ENCODE measurements at regions not wholly inside any gene's neighbourhood (a gene's known extent, or its start where the extent isn't known, plus 50 kb on each side); places are given as distances from the start of the nearest gene placed in this dataset.

GRCh38 chr2:62408241-62408677 lies 97.7 kb downstream of the TMEM17 start:
- TF ChIP-seq EZH2 (IDR thresholded peaks at IDR 0.05; ENCODE audit: insufficient read depth, low read length) = no peak
- TF ChIP-seq CTCF (IDR thresholded peaks at IDR 0.05; ENCODE audit: insufficient read depth, low read depth, low read length) = no peak
- H3K4me2 ChIP-seq (ENCODE audit: low read length) = no peak overlapping the region
- peaks cover 3% of the 10 kb centered on the region for H3K27me3 ChIP-seq (ENCODE audit: insufficient read depth, low read length)
- no peaks in the 10 kb centered on the region for H3K36me3 ChIP-seq (ENCODE audit: insufficient read depth, low read length)
- DNase-seq (ENCODE audit: low read depth) (no peak), FAIRE-seq (no peak)
- H3K4me1 ChIP-seq (ENCODE audit: insufficient read depth, low read length) = peaks cover 12% of the 10 kb centered on the region
- Mint-ChIP-seq H3K27me3 (ENCODE audit: low read depth, unreplicated experiment) (peaks cover 11% of the 10 kb centered on the region), H3K27ac (ENCODE audit: unreplicated experiment) (no peak overlapping the region), H3K4me3 (ENCODE audit: unreplicated experiment) (no peak overlapping the region), H3K9me3 (ENCODE audit: unreplicated experiment) (peaks cover 2% of the 10 kb centered on the region), H3K4me1 (ENCODE audit: low read depth, unreplicated experiment) (peaks cover 13% of the 10 kb centered on the region), H3K36me3 (ENCODE audit: low read depth, unreplicated experiment) (peaks cover 3% of the 10 kb centered on the region)
- H2AFZ ChIP-seq (ENCODE audit: low read depth, low read length) = no peak overlapping the region
- H3K4me3 ChIP-seq (ENCODE audit: insufficient read depth, low read depth, low read length) = no peak overlapping the region
- H3K9me3 ChIP-seq (ENCODE audit: insufficient read depth, low read depth, low read length) = no peaks in the 10 kb centered on the region
- no peak overlapping the region for H3K9ac ChIP-seq (ENCODE audit: low read length)
- no peak overlapping the region for H3K27ac ChIP-seq (ENCODE audit: low read depth, low read length)
- H3K79me2 ChIP-seq (ENCODE audit: insufficient read depth, low read length) = no peaks in the 10 kb centered on the region
- H4K20me1 ChIP-seq (ENCODE audit: insufficient read depth, low read length) = no peaks in the 10 kb centered on the region

GRCh38 chr2:62407838-62408237 lies 98.2 kb downstream of the TMEM17 start:
- Histone ChIP-seq H2AFZ (ENCODE audit: low read depth, low read length) (no peak overlapping the region), H3K4me3 (ENCODE audit: insufficient read depth, low read depth, low read length) (no peak overlapping the region), H4K20me1 (ENCODE audit: insufficient read depth, low read length) (no peaks in the 10 kb centered on the region), H3K9ac (ENCODE audit: low read length) (no peak overlapping the region), H3K9me3 (ENCODE audit: insufficient read depth, low read depth, low read length) (no peaks in the 10 kb centered on the region), H3K79me2 (ENCODE audit: insufficient read depth, low read length) (no peaks in the 10 kb centered on the region), H3K27me3 (ENCODE audit: insufficient read depth, low read length) (peaks cover 3% of the 10 kb centered on the region), H3K4me2 (ENCODE audit: low read length) (no peak overlapping the region), H3K36me3 (ENCODE audit: insufficient read depth, low read length) (no peaks in the 10 kb centered on the region), H3K27ac (ENCODE audit: low read depth, low read length) (no peak overlapping the region), H3K4me1 (ENCODE audit: insufficient read depth, low read length) (peaks cover 12% of the 10 kb centered on the region)
- peaks cover 13% of the 10 kb centered on the region for H3K4me1 Mint-ChIP-seq (ENCODE audit: low read depth, unreplicated experiment)
- DNase-seq (ENCODE audit: low read depth) (no peak), FAIRE-seq (no peak)
- H3K27me3 Mint-ChIP-seq (ENCODE audit: low read depth, unreplicated experiment) = peaks cover 11% of the 10 kb centered on the region
- no peak for TF ChIP-seq CTCF (IDR thresholded peaks at IDR 0.05; ENCODE audit: insufficient read depth, low read depth, low read length)
- TF ChIP-seq EZH2 (IDR thresholded peaks at IDR 0.05; ENCODE audit: insufficient read depth, low read length) = no peak
- no peak overlapping the region for H3K27ac Mint-ChIP-seq (ENCODE audit: unreplicated experiment)
- H3K36me3 Mint-ChIP-seq (ENCODE audit: low read depth, unreplicated experiment) = peaks cover 3% of the 10 kb centered on the region
- H3K4me3 Mint-ChIP-seq (ENCODE audit: unreplicated experiment) = no peak overlapping the region
- peaks cover 2% of the 10 kb centered on the region for H3K9me3 Mint-ChIP-seq (ENCODE audit: unreplicated experiment)

- peaks cover 11% of the 10 kb centered on the region for H3K27me3 Mint-ChIP-seq (ENCODE audit: low read depth, unreplicated experiment)
- DNase-seq (ENCODE audit: low read depth) (no peak), FAIRE-seq (no peak)
- H3K4me3 Mint-ChIP-seq (ENCODE audit: unreplicated experiment) = no peak overlapping the region
- peaks cover 2% of the 10 kb centered on the region for H3K9me3 Mint-ChIP-seq (ENCODE audit: unreplicated experiment)
- TF ChIP-seq EZH2 (IDR thresholded peaks at IDR 0.05; ENCODE audit: insufficient read depth, low read length) (no peak), CTCF (IDR thresholded peaks at IDR 0.05; ENCODE audit: insufficient read depth, low read depth, low read length) (no peak)
- Histone ChIP-seq H3K79me2 (ENCODE audit: insufficient read depth, low read length) (no peaks in the 10 kb centered on the region), H3K27me3 (ENCODE audit: insufficient read depth, low read length) (peaks cover 3% of the 10 kb centered on the region), H3K4me1 (ENCODE audit: insufficient read depth, low read length) (peaks cover 10% of the 10 kb centered on the region), H3K4me2 (ENCODE audit: low read length) (no peak overlapping the region), H3K9ac (ENCODE audit: low read length) (no peak overlapping the region), H3K27ac (ENCODE audit: low read depth, low read length) (no peak overlapping the region), H4K20me1 (ENCODE audit: insufficient read depth, low read length) (no peaks in the 10 kb centered on the region), H3K9me3 (ENCODE audit: insufficient read depth, low read depth, low read length) (no peaks in the 10 kb centered on the region), H2AFZ (ENCODE audit: low read depth, low read length) (no peak overlapping the region), H3K36me3 (ENCODE audit: insufficient read depth, low read length) (no peaks in the 10 kb centered on the region), H3K4me3 (ENCODE audit: insufficient read depth, low read depth, low read length) (no peak overlapping the region)
- H3K4me1 Mint-ChIP-seq (ENCODE audit: low read depth, unreplicated experiment) = peaks cover 13% of the 10 kb centered on the region
- no peak overlapping the region for H3K27ac Mint-ChIP-seq (ENCODE audit: unreplicated experiment)
- H3K36me3 Mint-ChIP-seq (ENCODE audit: low read depth, unreplicated experiment) = peaks cover 3% of the 10 kb centered on the region
These were observed 98.6 kb downstream of the TMEM17 start for GRCh38 chr2:62407401-62407800.
